ENCODE measurements at regions not wholly inside any gene's neighbourhood (a gene's known extent, or its start where the extent isn't known, plus 50 kb on each side); places are given as distances from the start of the nearest gene placed in this dataset.

DNA sequence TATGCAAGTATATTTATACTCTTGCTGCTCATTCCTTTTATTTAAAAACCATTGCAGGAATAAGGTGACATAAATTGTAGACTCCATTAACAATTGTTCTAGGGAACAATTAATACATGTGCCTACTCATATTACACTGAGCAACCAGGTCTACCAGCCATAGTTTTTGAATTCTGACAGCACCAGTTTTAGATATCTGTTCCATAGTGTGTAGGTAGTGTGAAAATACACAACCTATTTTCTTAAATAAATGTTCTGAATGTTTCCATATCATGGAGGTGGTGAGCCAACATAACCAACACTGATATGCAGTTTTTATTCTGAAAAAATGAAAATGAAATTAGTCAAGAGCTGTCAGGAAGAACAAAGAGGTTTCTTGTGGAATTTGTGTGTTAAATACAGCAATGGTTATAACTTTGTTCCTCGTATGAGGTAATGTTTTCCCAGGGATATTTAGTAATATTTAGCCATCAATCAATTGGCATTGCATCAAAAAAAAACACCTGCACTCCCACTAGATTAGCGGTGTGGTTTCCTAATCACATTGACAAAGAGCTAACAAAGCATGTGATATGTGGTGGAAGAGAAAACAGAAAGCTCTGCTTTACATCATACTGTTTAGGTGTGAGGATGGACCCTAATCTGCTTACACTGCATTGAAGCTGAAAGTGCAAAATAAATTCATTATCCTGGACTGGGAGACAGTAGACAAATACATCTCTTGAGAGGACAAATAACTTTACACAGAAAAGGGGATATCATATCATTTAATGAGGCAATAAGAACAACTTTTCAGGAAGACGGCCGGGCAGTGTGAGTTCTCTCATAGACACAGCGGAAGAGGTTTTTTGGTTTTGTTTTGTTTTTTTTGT, 369.5 kb upstream of the THBS1 start:
- DNase-seq (ENCODE audit: low read depth): no peak

DNA sequence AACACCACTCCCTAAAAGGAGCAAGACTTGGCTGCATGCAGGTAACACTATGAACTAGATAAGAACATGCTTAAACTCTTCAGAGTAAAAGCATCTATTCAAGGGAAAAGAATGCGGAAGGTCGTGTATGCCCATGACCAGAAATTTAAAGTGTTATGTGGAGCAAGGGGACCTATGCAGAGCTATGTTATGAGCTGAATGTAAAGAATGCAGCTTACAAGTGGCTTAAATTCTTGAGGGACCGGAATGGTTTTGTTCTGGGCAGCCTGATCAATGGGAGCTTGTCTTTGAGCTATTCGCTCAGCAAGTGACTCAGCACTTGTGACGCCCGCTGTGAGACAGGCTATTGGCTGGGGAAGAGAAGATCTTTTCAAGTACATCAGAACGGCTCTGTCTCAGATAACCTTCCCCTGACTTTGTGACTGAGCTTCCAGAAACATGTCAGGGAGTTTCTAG, 367.5 kb upstream of the THBS1 start:
- no peak for DNase-seq (ENCODE audit: low read depth)

DNA sequence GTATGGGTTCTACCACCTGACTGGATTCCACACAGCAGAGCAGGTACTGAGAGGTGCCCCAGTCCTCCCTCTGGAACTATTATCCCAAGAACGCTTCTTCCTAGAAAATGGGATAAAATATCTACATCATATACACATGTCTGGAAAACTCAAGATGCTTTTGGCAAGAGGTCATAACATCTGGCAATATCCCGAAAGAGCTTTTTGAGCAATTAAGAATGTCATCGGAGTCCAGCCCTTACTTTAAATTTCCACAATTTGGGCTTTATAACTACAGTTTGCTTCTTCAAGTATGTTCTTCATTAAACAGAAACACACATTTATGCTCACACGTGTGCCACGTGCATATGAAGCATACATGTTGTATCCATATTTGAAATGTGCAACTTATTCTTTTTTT, 365.9 kb upstream of the THBS1 start:
- no peak for DNase-seq (ENCODE audit: low read depth)

DNA sequence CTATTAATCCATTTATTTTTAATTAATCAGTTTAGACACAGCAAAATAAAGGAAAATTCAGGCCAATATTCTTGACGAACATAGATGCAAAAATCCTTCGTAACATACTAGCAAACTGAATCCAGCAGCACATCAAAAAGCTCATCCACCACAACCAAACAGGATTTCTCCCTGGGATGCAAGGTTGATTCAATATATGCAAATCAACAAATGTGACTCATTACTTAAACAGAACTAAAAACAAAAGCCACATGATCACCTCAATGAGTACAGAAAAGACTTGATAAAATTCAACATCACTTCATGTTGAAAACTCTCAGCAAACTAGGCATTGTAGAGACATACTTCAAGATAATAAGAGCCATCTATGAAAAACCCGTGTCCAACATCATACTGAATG, 364.1 kb upstream of the THBS1 start:
- no peak for DNase-seq (ENCODE audit: low read depth)

DNA sequence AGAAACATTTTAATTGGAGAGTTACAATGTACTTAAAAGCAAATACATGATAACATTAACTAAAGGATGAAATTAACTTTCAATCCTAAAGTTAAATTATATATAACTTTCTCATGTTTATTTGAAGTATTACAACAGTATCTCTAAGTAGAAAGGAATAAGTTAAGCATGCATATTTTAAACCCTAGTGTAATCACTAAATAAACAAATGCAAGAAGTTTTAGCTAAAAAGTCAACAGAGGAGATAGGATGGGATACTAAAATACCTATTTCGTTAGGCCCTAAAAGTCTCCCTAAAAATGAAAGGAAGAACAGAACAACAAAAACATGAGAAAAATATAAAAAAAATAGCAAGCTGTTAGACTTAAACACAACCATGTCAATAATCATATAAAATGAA, 361.3 kb upstream of the THBS1 start:
- DNase-seq (ENCODE audit: low read depth): no peak

DNA sequence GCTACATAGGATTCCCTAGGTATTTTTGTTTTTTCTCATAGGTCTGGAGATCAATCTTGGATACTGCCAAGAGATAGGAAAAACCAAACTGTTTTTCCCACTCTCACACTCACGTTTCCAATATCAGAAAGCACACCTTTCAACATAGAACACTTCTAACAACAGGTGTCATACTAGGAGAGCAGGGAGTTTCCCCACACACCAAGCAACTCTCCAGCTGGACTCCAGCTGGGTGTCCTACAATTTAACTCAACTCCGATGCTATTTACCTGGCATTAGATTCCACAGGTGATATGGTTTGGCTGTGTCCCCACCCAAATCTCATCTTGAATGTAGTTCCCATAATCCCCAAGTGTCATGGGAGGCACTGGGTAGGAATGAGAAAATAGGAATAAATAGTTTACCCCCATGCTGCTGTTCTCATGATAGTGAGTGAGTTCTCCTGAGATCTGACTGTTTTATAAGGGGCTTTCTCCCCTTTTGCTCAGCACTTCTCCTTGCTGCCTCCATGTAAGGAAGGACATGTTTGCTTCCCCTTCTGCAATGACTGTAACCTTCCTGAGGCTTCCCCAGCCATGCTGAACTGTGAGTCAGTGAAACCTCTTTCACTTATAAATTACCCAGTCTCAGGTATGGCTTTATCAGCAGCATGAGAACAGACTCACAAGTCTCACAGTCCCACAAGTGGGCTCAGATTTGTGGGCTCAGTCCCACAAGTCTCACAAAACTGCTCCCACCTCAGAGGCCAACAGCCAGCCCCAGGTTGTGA, 354.5 kb upstream of the THBS1 start:
- DNase-seq (ENCODE audit: low read depth): no peak

DNA sequence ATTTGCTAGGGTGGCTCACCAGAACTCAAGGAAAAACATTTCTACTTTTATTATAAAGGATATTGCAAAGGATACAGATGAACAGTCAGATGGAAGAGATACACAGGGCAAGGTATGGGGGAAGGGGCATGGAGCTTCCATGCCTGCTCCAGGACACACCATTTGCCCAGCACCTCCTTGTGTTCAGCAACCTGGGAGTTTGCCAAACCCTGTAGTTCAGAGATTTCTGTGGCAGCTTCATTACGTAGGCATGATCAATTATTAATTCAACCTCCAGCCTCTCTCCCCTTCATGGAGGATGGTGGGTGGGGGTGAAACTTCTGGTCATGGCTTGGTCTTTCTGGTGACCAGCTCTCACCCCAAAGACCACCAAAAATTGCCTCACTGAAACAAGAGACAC, 353.9 kb upstream of the THBS1 start:
- DNase-seq (ENCODE audit: low read depth): no peak

DNA sequence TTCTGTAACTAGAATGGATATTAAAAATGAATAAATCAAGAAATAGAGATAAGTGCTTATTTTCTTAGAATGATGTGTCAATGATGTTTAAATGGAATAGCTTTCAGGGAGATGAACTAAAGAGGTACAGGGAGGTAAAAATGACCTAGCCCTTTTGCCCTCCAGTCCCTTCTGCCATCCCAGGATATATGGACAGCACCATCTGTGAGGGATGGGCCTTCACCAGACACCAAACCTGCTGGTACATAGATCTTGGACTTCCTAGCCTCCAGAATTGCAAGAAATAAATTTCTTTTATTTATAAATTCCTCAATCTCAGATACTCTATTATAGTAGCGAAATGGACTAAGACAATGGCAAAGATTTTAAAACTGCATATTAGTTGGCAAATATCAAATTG, 352.0 kb upstream of the THBS1 start:
- no peak for DNase-seq (ENCODE audit: low read depth)

DNA sequence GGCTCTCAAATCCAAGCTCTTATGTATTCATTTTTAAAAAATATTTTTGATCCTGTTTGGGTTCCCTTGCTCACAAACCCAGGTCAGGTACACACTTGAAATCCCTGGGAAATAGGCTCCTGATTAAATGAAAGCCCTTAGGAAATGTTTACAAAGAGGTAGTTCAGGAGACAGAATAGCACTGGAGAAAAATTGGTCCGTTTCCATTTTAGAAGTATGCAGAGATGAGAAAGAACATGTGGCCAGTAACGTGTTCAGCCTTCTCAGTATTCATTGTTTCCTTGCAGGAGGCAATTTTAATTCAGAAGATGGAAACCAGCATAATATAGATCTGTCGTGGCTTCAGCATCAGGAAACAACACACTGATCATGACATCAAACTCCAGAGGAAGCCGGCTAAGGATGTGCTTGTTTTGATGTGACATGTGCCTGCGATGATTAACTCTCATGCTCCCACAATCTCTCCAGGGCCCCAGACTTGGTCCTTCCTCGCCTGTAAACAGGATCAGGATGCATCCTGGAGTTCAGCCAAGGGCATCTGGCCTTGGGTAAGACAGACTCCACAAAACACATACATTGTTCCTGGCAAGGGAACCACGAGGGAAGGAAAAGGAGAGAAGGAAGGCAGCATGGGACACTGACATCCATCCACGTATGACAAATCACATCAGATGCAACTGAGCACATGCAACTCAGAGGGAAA, 350.5 kb upstream of the THBS1 start:
- DNase-seq (ENCODE audit: low read depth): no peak

DNA sequence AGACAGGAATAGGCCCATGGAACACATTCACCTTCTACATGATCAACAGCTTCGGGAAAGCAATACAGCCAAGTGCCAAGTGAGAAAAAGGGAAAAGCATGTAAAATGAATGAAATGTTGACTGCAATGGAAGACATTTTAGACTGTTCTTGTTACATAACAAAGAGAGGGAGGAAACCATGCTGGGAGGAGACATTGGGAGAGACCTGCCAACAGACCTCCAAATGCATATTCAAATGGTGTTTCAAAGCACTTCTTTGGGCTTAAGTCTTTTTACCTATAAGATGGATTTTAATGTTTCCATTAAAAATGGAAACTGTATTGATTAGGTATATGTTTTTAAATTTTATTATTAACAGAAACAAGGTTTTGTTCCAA, 350.0 kb upstream of the THBS1 start:
- no peak for DNase-seq (ENCODE audit: low read depth)

DNA sequence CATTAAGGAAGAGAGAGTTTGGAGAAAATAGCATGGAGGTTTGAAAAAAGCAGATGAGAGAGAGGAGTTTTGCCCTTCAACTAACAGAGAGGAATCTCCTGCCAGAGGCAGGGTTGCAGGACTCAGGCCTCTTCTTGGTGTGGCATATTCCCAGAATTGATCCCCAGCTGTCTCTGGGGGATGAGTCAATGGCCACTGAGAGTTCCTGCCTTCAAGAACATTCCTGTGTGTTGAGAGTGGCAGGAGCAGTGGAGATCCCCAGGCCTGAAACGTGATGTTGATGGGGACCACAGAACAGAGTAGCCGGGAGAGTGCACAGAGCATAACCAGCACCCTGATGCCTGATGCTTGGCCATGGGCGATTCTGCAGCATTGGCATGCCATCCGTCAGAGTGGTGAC, 348.4 kb upstream of the THBS1 start:
- DNase-seq (ENCODE audit: low read depth): no peak

DNA sequence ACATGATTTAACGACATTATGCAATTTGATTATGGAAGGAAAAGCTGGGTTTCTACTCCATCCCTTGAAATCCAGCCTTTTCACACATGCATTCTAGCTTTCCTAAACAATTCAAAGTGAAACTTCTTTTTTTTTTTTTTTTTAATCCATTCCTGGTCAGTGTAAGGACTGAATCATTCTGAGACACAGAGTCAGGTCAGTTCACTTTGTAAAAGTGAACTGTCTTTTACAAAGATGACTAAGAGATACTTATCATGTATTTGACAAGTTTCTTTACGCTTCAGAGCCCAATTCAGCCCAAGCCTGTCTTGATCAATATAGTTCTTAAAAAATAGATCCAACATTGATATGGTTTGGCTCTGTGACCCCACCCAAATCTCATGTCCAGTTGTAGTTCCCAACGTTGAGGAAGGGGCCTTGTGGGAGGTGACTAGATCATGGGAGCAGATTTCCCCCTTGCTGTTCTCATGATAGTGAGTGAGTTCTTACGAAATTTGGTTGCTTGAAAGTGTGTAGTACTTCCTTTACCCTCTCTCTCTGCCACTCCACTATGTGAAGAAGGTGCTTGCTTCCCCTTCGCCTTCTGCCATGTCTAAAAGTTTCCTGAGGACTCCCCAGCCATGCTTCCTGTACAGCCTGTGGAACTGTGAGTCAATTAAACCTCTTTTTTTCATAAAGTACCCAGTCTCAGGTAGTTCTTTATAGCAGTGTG, 345.6 kb upstream of the THBS1 start:
- no peak for DNase-seq (ENCODE audit: low read depth)

DNA sequence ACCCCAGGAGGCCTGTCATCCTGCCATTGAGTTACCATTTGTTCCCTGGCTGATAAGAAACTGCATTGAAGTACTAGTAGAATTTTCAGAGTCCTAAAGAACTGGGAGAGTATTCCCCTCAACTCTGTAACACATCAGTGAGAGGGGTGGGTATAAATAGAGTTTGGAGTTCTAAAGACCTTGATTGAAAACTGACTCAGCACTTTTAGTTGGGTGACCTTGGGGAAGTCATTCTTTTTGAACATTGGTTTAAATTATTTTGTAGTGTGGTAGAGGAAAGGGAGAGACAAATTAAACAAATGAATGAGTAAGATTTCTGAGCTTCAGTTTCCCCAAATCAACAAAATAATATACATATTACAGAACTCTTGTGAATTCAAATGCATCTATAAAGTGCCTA, 344.5 kb upstream of the THBS1 start:
- no peak for DNase-seq (ENCODE audit: low read depth)

DNA sequence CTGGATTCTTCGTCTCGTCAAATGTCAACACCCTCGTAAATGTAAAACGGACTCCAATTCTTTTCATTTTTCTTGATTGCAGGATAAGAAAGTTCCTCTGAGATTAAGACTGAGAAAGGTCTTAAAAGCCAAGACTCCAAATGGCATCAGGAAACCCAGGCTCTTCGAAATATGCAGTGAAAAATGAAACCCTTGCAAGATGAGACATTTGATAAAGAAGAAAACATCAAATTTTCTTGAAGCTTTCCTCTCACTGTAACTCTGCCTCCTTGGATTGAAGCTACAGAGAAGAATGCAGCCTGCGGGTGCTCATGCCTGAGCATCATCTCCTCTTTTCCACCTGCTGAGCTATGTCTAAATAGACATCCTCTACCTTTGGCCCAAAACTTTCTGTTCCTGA, 342.4 kb upstream of the THBS1 start:
- no peak for DNase-seq (ENCODE audit: low read depth)

DNA sequence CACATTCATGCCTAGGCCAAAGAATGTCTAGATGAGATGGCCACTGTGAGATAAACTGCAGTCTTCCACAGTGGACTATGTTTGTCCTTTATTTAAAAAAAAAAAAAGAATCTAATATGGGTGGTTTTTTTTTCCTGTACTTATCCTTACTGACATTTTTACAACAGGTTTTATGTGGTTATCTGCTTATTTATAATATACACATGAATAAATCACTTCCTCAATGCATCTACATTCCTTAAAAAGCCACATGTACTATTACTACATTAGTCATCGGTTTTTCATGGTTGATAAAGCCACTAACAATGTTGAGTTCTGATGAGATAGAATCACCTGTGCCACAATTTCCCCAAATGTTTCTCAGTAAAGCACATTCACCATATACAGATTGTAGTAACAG, 341.3 kb upstream of the THBS1 start:
- DNase-seq (ENCODE audit: low read depth): no peak

DNA sequence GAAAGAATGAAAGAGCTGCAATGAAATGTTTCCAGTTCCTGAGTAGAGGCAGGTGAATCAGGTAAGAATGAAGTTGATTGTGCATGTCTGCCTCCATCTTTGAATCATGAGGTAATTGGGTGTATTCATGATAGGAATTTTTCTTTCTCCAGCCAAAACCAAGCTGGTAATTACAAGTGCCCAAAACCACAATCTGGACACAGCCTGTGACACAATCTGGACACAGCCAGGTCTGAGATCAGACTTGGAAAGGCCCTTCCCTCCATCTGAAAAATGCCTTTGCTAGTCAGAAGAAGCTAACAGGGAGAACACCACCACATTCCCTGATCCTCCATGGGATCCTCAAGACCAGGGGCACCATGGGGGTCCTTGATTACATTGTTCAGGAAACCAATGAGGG, 338.5 kb upstream of the THBS1 start:
- DNase-seq (ENCODE audit: low read depth): no peak

DNA sequence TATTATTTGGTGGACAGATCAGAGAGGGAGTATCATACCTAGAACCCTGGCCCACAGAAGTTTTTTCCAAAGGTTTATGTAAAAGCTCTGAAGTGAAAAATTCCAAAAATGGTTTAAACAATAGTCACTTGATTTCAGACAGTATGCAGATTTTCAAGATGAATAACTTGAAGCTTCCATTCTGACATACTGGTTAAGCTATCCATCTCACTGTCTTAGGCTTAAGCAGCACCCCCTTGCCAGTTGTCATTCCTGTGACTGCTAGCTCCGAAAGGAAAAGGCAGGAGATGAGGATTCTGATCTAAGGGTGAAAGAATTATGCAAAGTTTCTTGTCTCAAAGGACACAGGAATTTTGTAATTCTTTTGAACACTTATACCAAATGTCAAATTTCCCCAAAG, 337.5 kb upstream of the THBS1 start:
- DNase-seq (ENCODE audit: low read depth): no peak

DNA sequence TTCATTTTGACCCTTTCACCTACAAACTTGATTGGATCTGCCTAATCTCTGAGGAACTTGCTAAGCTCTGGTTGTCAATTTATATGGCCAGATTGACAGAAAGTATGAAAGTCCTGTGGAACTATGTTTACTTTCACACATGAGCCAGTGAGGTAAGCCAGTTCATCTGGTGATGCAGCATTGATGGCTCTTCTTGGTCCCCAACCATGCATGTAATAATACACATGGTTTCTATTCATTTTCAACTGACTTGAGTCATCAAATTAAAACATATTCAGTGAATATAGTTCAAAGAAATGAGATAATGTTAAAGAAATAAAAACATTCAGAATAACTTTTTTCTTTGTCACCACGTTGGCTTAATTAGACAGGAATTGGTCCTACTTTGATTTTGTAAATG, 336.1 kb upstream of the THBS1 start:
- no peak for DNase-seq (ENCODE audit: low read depth)

DNA sequence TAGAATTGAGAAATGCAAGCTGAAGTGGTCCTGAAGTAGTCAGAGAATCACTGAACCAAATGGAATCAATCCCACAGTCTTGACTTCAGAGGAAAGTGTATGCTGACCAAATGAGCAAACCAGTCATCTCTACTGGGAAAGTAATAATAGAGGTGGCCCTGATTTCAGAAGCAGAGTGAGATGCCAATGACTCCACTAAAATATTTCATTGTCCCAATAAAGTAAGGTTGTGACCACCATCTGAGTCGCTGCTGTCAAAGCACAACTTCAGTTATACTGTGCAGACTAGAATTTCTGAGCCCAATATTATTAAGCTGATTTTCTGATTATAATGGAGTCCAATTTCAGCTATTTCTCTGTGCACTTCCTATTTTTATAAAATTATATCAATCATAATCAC, 334.4 kb upstream of the THBS1 start:
- DNase-seq (ENCODE audit: low read depth): no peak

DNA sequence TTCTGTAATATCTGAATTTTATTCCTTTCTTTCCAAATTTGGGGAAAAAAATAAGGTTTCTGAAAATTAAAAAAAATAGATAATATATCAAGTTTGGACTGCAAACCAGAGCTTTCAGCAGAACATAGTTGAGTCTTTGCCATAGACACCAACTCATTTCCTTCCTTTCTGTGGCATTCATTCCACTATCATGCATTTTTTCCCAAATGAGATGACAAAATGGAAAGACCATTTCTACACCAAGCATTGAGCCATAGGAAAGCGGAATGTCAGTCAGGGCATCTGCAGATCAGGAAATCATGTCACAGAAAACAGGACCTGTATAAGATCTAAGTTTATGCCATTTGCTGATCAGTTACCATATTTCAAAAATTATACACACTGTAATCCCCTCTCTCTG, 333.3 kb upstream of the THBS1 start:
- DNase-seq (ENCODE audit: low read depth): no peak

DNA sequence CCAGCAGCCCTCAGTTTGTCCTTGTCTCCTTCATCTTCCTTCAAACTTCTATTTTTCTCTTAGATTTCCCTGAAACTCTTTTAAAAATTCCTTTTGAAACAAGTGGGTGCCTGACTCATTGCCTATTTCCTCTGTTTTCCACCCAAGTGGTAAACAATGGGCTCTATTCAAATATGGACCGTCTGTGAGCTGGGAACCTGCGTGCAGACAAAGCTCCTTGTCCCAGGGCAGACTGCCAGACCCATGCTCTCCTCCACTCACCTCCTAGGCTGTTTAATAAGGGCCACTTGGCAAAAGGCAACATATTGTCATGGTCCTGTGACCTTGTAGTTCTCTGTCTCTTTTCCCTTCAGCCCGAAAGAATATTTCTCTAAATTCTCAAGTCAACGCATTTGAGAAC, 332.7 kb upstream of the THBS1 start:
- DNase-seq (ENCODE audit: low read depth): no peak

DNA sequence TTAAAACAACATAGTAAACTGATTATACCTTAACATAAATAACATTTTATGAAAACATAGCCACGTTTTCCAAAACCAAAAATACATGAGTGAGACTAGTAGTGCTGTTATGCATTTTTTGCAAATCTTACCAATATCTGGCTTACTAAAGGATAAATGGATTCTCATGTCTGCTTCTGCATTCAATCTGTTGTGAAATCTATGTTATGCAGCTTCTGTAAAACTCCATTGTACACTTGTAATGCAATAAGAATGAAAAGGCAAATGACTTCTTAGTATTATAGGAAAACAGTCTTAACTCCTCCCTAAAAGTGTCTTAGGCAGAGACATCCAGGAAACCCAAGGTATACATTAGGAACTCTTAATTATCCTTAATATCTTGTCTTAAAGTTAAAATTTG, 330.9 kb upstream of the THBS1 start:
- DNase-seq (ENCODE audit: low read depth): no peak
